CD4-positive, CD25-positive, alpha-beta regulatory T cell (primary cell): ENCODE measurements at regions not wholly inside any gene's neighbourhood (a gene's known extent, or its start where the extent isn't known, plus 50 kb on each side); places are given as distances from the start of the nearest gene placed in this dataset.
A peak's percentile ranks its signal among the peaks of the same experiment; 100 is the strongest.

ENCODE experiments used
- ATAC-seq, 2 donors: fragments of 150-1000 bp; cut with Tn5 transposase; one replicate each; pipeline ENCODE4 v1.10.0; 2021; ENCODE audit warnings: low read depth in 2 of 2, moderate number of reproducible peaks in 2 of 2, moderate library complexity in 1 of 2
- DNase-seq, 3 donors: peaks; one replicate each; pipeline versions ENCODE4 v3.0.0 to v3.0.0-alpha.2; 2012 to 2022; ENCODE audit warnings: mixed read lengths in 1 of 3
- H3K27ac ChIP-seq: one replicate; pipeline ENCODE4 v1.7.0; 2013; ENCODE audit warnings: mild to moderate bottlenecking, low read length; ENCODE audit not compliant: insufficient read depth, poor library complexity, severe bottlenecking
- H3K27me3 ChIP-seq: one replicate; pipeline ENCODE4 v1.7.0; 2013; ENCODE audit warnings: low read length; ENCODE audit not compliant: control insufficient read depth, insufficient read depth
- H3K36me3 ChIP-seq: one replicate; pipeline ENCODE4 v1.7.0; 2013; ENCODE audit warnings: mild to moderate bottlenecking, low read length, moderate library complexity; ENCODE audit not compliant: control insufficient read depth, insufficient read depth
- H3K4me1 ChIP-seq: 2 replicates; pipeline ENCODE4 v1.7.0; 2013; ENCODE audit warnings: mild to moderate bottlenecking, low read length; ENCODE audit not compliant: insufficient read depth, control insufficient read depth, poor library complexity, severe bottlenecking
- H3K4me3 ChIP-seq: one replicate; pipeline ENCODE4 v1.7.0; 2013; ENCODE audit warnings: low read depth, mild to moderate bottlenecking, low read length, moderate library complexity
- H3K9me3 ChIP-seq, 2 experiments: 1 replicate in 1 of 2; 2 replicates in 1 of 2; pipeline ENCODE4 v1.7.0; 2013; ENCODE audit warnings: low read length in 2 of 2, mild to moderate bottlenecking in 1 of 2, moderate library complexity in 1 of 2; ENCODE audit not compliant: control insufficient read depth in 2 of 2
- H3K27ac Mint-ChIP-seq, 3 donors: one replicate each; pipeline ENCODE4 v1.8.0; 2020 to 2022; ENCODE audit warnings: mild to moderate bottlenecking in 3 of 3, mixed read lengths in 3 of 3, moderate library complexity in 2 of 3
- H3K27me3 Mint-ChIP-seq: one replicate; pipeline ENCODE4 v1.8.0; 2022; ENCODE audit warnings: mild to moderate bottlenecking, mixed read lengths
- H3K36me3 Mint-ChIP-seq: one replicate; pipeline ENCODE4 v1.8.0; 2020; ENCODE audit warnings: mixed read lengths
- H3K4me1 Mint-ChIP-seq, 4 donors: one replicate each; pipeline ENCODE4 v1.8.0; 2020 to 2022; ENCODE audit warnings: mixed read lengths in 4 of 4, mild to moderate bottlenecking in 1 of 4
- H3K4me3 Mint-ChIP-seq, 4 donors: one replicate each; pipeline ENCODE4 v1.8.0; 2020 to 2022; ENCODE audit warnings: mild to moderate bottlenecking in 4 of 4, mixed read lengths in 4 of 4, moderate library complexity in 3 of 4
- H3K9me3 Mint-ChIP-seq, 7 donors: one replicate each; pipeline ENCODE4 v1.8.0; 2020 to 2022; ENCODE audit warnings: mixed read lengths in 7 of 7, mild to moderate bottlenecking in 3 of 7, moderate library complexity in 2 of 7

GRCh38 chr21:43317254-43317748 lies 109.6 kb downstream of the SIK1 start:
- peaks cover 13% of the 10 kb centered on the region for H3K27me3 Mint-ChIP-seq
- H3K36me3 Mint-ChIP-seq, result no peaks in the 10 kb centered on the region
- no peaks in the 10 kb centered on the region for H3K4me1 ChIP-seq
- peaks cover 0 to 6% (median 0%) of the 10 kb centered on the region in 7 donors for H3K9me3 Mint-ChIP-seq
- H3K27me3 ChIP-seq, result no peaks in the 10 kb centered on the region
- no peaks in the 10 kb centered on the region for H3K9me3 ChIP-seq
- no peak for DNase-seq
- H3K4me3 ChIP-seq, result no peak overlapping the region
- ATAC-seq, result no peak
- peaks cover 0 to 9% (median 1%) of the 10 kb centered on the region in 4 donors for H3K4me1 Mint-ChIP-seq
- peak overlapping the region in 1 of 3 donors; percentile 55 for H3K27ac Mint-ChIP-seq
- H3K36me3 ChIP-seq, result no peaks in the 10 kb centered on the region
- no peak overlapping the region for H3K4me3 Mint-ChIP-seq
- no peak overlapping the region for H3K27ac ChIP-seq

- H3K27me3 Mint-ChIP-seq, result peaks cover 13% of the 10 kb centered on the region
These were observed 110.6 kb downstream of the SIK1 start for GRCh38 chr21:43316156-43316845.

GRCh38 chr21:43315244-43316137 lies 111.4 kb downstream of the SIK1 start:
- Mint-ChIP-seq H3K4me1 (peaks cover 0 to 9% (median 1%) of the 10 kb centered on the region in 4 donors), H3K27ac (peak overlapping the region in 2 of 3 donors; percentile 85 to 89), H3K4me3 (no peak overlapping the region), H3K27me3 (peaks cover 13% of the 10 kb centered on the region), H3K36me3 (no peaks in the 10 kb centered on the region), H3K9me3 (peaks cover 0 to 6% (median 0%) of the 10 kb centered on the region in 7 donors)
- ATAC-seq (no peak), DNase-seq (peak in 2 of 3 donors; percentile 22 to 62)
- Histone ChIP-seq H3K27me3 (no peaks in the 10 kb centered on the region), H3K9me3 (no peaks in the 10 kb centered on the region), H3K36me3 (no peaks in the 10 kb centered on the region), H3K4me3 (no peak overlapping the region), H3K27ac (no peak overlapping the region), H3K4me1 (no peaks in the 10 kb centered on the region)

More at GRCh38 chr21:43316156-43316845, 110.6 kb downstream of the SIK1 start:
- peaks cover 0 to 9% (median 1%) of the 10 kb centered on the region in 4 donors for H3K4me1 Mint-ChIP-seq
- no peaks in the 10 kb centered on the region for H3K36me3 Mint-ChIP-seq
- H3K36me3 ChIP-seq, result no peaks in the 10 kb centered on the region
- H3K9me3 ChIP-seq, result no peaks in the 10 kb centered on the region
- H3K27me3 ChIP-seq, result no peaks in the 10 kb centered on the region
- no peak overlapping the region for H3K27ac ChIP-seq
- no peak for ATAC-seq
- H3K9me3 Mint-ChIP-seq, result peaks cover 0 to 6% (median 0%) of the 10 kb centered on the region in 7 donors
- H3K4me3 ChIP-seq, result no peak overlapping the region
- H3K4me1 ChIP-seq, result no peaks in the 10 kb centered on the region
- no peak for DNase-seq
- H3K4me3 Mint-ChIP-seq, result no peak overlapping the region
- no peak overlapping the region for H3K27ac Mint-ChIP-seq

GRCh38 chr21:43313939-43314405 lies 113.0 kb downstream of the SIK1 start:
- H3K27ac ChIP-seq, result no peak overlapping the region
- no peaks in the 10 kb centered on the region for H3K27me3 ChIP-seq

GRCh38 chr21:43313221-43313938 lies 113.6 kb downstream of the SIK1 start:
- ATAC-seq, result no peak
- Mint-ChIP-seq H3K27me3 (peaks cover 9% of the 10 kb centered on the region), H3K4me3 (no peak overlapping the region)

More at GRCh38 chr21:43313939-43314405, 113.0 kb downstream of the SIK1 start:
- Mint-ChIP-seq H3K27ac (no peak overlapping the region), H3K9me3 (peaks cover 0 to 6% (median 0%) of the 10 kb centered on the region in 7 donors), H3K4me1 (peaks cover 0 to 9% (median 1%) of the 10 kb centered on the region in 4 donors), H3K27me3 (peaks cover 9% of the 10 kb centered on the region), H3K4me3 (peak overlapping the region in 1 of 4 donors; percentile 45), H3K36me3 (no peaks in the 10 kb centered on the region)
- DNase-seq (peak in 1 of 3 donors; percentile 16), ATAC-seq (no peak)
- Histone ChIP-seq H3K9me3 (no peaks in the 10 kb centered on the region), H3K36me3 (no peaks in the 10 kb centered on the region), H3K4me1 (no peaks in the 10 kb centered on the region), H3K4me3 (no peak overlapping the region)

GRCh38 chr21:43312751-43313169 lies 114.2 kb downstream of the SIK1 start:
- Mint-ChIP-seq H3K27me3 (peaks cover 9% of the 10 kb centered on the region), H3K36me3 (no peaks in the 10 kb centered on the region), H3K27ac (no peak overlapping the region), H3K4me1 (peaks cover 0 to 9% (median 1%) of the 10 kb centered on the region in 4 donors), H3K4me3 (no peak overlapping the region), H3K9me3 (peaks cover 0 to 4% (median 0%) of the 10 kb centered on the region in 7 donors)
- Histone ChIP-seq H3K4me1 (no peaks in the 10 kb centered on the region), H3K9me3 (no peaks in the 10 kb centered on the region), H3K36me3 (no peaks in the 10 kb centered on the region), H3K27me3 (no peaks in the 10 kb centered on the region), H3K4me3 (no peak overlapping the region), H3K27ac (no peak overlapping the region)
- DNase-seq, result peak in 1 of 3 donors; percentile 56
- ATAC-seq, result no peak

More at GRCh38 chr21:43313221-43313938, 113.6 kb downstream of the SIK1 start:
- no peaks in the 10 kb centered on the region for H3K9me3 ChIP-seq
- Mint-ChIP-seq H3K36me3 (no peaks in the 10 kb centered on the region), H3K9me3 (peaks cover 0 to 6% (median 0%) of the 10 kb centered on the region in 7 donors), H3K27ac (no peak overlapping the region), H3K4me1 (peaks cover 0 to 9% (median 1%) of the 10 kb centered on the region in 4 donors)
- H3K4me1 ChIP-seq, result no peaks in the 10 kb centered on the region
- no peak overlapping the region for H3K4me3 ChIP-seq
- no peak for DNase-seq
- H3K27me3 ChIP-seq, result no peaks in the 10 kb centered on the region
- H3K36me3 ChIP-seq, result no peaks in the 10 kb centered on the region
- H3K27ac ChIP-seq, result no peak overlapping the region

GRCh38 chr21:43312011-43312410 lies 114.9 kb downstream of the SIK1 start:
- Histone ChIP-seq H3K27ac (no peak overlapping the region), H3K36me3 (no peaks in the 10 kb centered on the region), H3K9me3 (no peaks in the 10 kb centered on the region), H3K4me1 (no peaks in the 10 kb centered on the region), H3K4me3 (no peak overlapping the region), H3K27me3 (no peaks in the 10 kb centered on the region)
- peaks cover 0 to 9% (median 1%) of the 10 kb centered on the region in 4 donors for H3K4me1 Mint-ChIP-seq
- H3K27ac Mint-ChIP-seq, result no peak overlapping the region
- ATAC-seq, result no peak
- no peak for DNase-seq
- H3K4me3 Mint-ChIP-seq, result no peak overlapping the region
- H3K27me3 Mint-ChIP-seq, result peaks cover 9% of the 10 kb centered on the region
- H3K9me3 Mint-ChIP-seq, result no peaks in the 10 kb centered on the region
- no peaks in the 10 kb centered on the region for H3K36me3 Mint-ChIP-seq
